Testis (tissue), 2 donors: ENCODE measurements at regions not wholly inside any gene's neighbourhood (a gene's known extent, or its start where the extent isn't known, plus 50 kb on each side); places are given as distances from the start of the nearest gene placed in this dataset.

Experiments
- DNase-seq: peaks from one replicate; pipeline ENCODE4 v3.0.0-alpha.2; 2019
- H3K27ac ChIP-seq, 2 donors: fragments of 200-600 bp; sonication (generic); one replicate each; pipeline ENCODE4 v1.5.1; 2019
- H3K27me3 ChIP-seq: fragments of 200-600 bp; sonication (generic); one replicate; pipeline ENCODE4 v1.5.1; 2019
- H3K36me3 ChIP-seq: fragments of 200-600 bp; sonication (generic); one replicate; pipeline ENCODE4 v1.5.1; 2017; ENCODE audit warnings: low read depth; ENCODE audit errors: missing control alignments
- H3K4me1 ChIP-seq: fragments of 200-600 bp; sonication (generic); one replicate; pipeline ENCODE4 v1.5.1; 2019
- H3K4me3 ChIP-seq, 2 donors: fragments of 200-600 bp; sonication (generic); one replicate each; pipeline ENCODE4 v1.5.1; 2017 to 2019
- H3K9me3 ChIP-seq: fragments of 200-600 bp; sonication (generic); one replicate; pipeline ENCODE4 v1.5.1; 2017
- CTCF ChIP-seq, 3 experiments: fragments of 450-650 bp in 2 of 3; fragments of 200-600 bp in 1 of 3; sonication (generic) in 1 of 3; IDR thresholded peaks; one replicate each; pipeline ENCODE4 v1.5.1; 2016 to 2019; ENCODE audit warnings: antibody characterized with exemption in 3 of 3, mild to moderate bottlenecking in 2 of 3, moderate library complexity in 1 of 3
- POLR2A ChIP-seq: fragments of 450-650 bp; IDR thresholded peaks from one replicate; pipeline ENCODE4 v1.6.1; 2017; ENCODE audit warnings: antibody characterized with exemption, mild to moderate bottlenecking, moderate library complexity
- WGBS, 2 donors: methylation state at CpG; one replicate each; pipeline ENCODE4 v1.1.5; 2018; 5-methylcytosine and 5-hydroxymethylcytosine counted together
- intact Hi-C: fragments of 100-400 bp; cut with DNase I; formaldehyde crosslinking; loops from one replicate; pipeline ENCODE4 v1.15.1; 2023; ENCODE audit warnings: low total_unique reads

- 38 to 39% methylated on average over 3 of the region's 3 CpGs for WGBS, 2 donors
These were observed 222.7 kb upstream of the OPRM1 start for GRCh38 chr6:153816366-153816765.

GRCh38 chr6:153814136-153814535, 224.9 kb upstream of the OPRM1 start:
- no peaks in the 10 kb centered on the region for H3K27me3 ChIP-seq
- no peaks in the 10 kb centered on the region for H3K4me1 ChIP-seq
- TF ChIP-seq CTCF (IDR thresholded peaks at IDR 0.05) (no peak), POLR2A (no peak)
- no peak overlapping the region for H3K27ac ChIP-seq
- 25 to 42% methylated on average over 1 of the region's 1 CpG for WGBS, 2 donors
- H3K4me3 ChIP-seq = no peak overlapping the region
- H3K36me3 ChIP-seq = no peaks in the 10 kb centered on the region
- intact Hi-C loops = no loop called here
- DNase-seq = no peak
- no peaks in the 10 kb centered on the region for H3K9me3 ChIP-seq

More at GRCh38 chr6:153816366-153816765, 222.7 kb upstream of the OPRM1 start:
- DNase-seq = no peak
- intact Hi-C loops = no loop called here
- H3K27ac ChIP-seq = no peak overlapping the region
- no peaks in the 10 kb centered on the region for H3K9me3 ChIP-seq
- no peaks in the 10 kb centered on the region for H3K27me3 ChIP-seq
- H3K4me3 ChIP-seq = no peak overlapping the region
- no peaks in the 10 kb centered on the region for H3K36me3 ChIP-seq
- no peaks in the 10 kb centered on the region for H3K4me1 ChIP-seq
- no peak for TF ChIP-seq POLR2A
- no peak for TF ChIP-seq CTCF (IDR thresholded peaks at IDR 0.05)

GRCh38 chr6:153804755-153805330, 234.2 kb upstream of the OPRM1 start:
- H3K36me3 ChIP-seq = no peaks in the 10 kb centered on the region
- H3K9me3 ChIP-seq = no peaks in the 10 kb centered on the region
- H3K27me3 ChIP-seq = no peaks in the 10 kb centered on the region
- intact Hi-C loops = no loop called here
- H3K4me1 ChIP-seq = no peaks in the 10 kb centered on the region
- TF ChIP-seq CTCF (IDR thresholded peaks at IDR 0.05) (no peak), POLR2A (no peak)
- H3K27ac ChIP-seq = no peak overlapping the region
- no peak for DNase-seq
- no peak overlapping the region for H3K4me3 ChIP-seq
- 62 to 84% methylated on average over 5 of the region's 5 CpGs for WGBS, 2 donors

- H3K9me3 ChIP-seq = no peaks in the 10 kb centered on the region
- DNase-seq = no peak
- no peak overlapping the region for H3K27ac ChIP-seq
- TF ChIP-seq CTCF (IDR thresholded peaks at IDR 0.05) (no peak), POLR2A (no peak)
- H3K4me1 ChIP-seq = no peaks in the 10 kb centered on the region
- no peak overlapping the region for H3K4me3 ChIP-seq
- WGBS, 2 donors = 50 to 90% methylated on average over 2 of the region's 2 CpGs
- no peaks in the 10 kb centered on the region for H3K36me3 ChIP-seq
- intact Hi-C loops = no loop called here
- H3K27me3 ChIP-seq = no peaks in the 10 kb centered on the region
These were observed 237.1 kb upstream of the OPRM1 start for GRCh38 chr6:153801917-153802316.

- intact Hi-C loops = no loop called here
- no peak for TF ChIP-seq CTCF (IDR thresholded peaks at IDR 0.05)
- TF ChIP-seq POLR2A = no peak
- WGBS, 2 donors = 73 to 90% methylated on average over 4 of the region's 4 CpGs
These were observed 238.4 kb upstream of the OPRM1 start for GRCh38 chr6:153800580-153801188.

More at GRCh38 chr6:153800580-153801188, 238.4 kb upstream of the OPRM1 start:
- no peaks in the 10 kb centered on the region for H3K9me3 ChIP-seq
- no peaks in the 10 kb centered on the region for H3K36me3 ChIP-seq
- DNase-seq = no peak
- H3K27me3 ChIP-seq = no peaks in the 10 kb centered on the region
- H3K4me1 ChIP-seq = no peaks in the 10 kb centered on the region
- H3K27ac ChIP-seq = no peak overlapping the region
- H3K4me3 ChIP-seq = no peak overlapping the region
